NT2/D1 (cell line): ENCODE measurements at regions not wholly inside any gene's neighbourhood (a gene's known extent, or its start where the extent isn't known, plus 50 kb on each side); places are given as distances from the start of the nearest gene placed in this dataset.

ENCODE experiments used
- DNase-seq: peaks from one replicate; pipeline ENCODE4 v3.0.0-alpha.2; 2011; ENCODE audit warnings: low read depth, low spot score
- H3K27me3 ChIP-seq: 2 replicates; pipeline ENCODE4 v1.6.0; 2011; ENCODE audit warnings: mild to moderate bottlenecking; ENCODE audit not compliant: insufficient read length, insufficient read depth
- H3K36me3 ChIP-seq: 2 replicates; pipeline ENCODE4 v1.6.1; 2011; ENCODE audit warnings: mild to moderate bottlenecking, low read length, mixed read lengths; ENCODE audit not compliant: insufficient read depth, insufficient read length
- H3K4me1 ChIP-seq: 2 replicates; pipeline ENCODE4 v1.5.1; 2011; ENCODE audit not compliant: insufficient read depth, insufficient read length
- H3K4me3 ChIP-seq: 2 replicates; pipeline ENCODE4 v1.5.1; 2011; ENCODE audit warnings: low read depth; ENCODE audit not compliant: insufficient read length
- H3K9ac ChIP-seq: 2 replicates; pipeline ENCODE4 v1.6.0; 2011; ENCODE audit warnings: low read depth; ENCODE audit not compliant: insufficient read length
- H3K9me3 ChIP-seq: 2 replicates; pipeline ENCODE4 v1.5.1; 2011; ENCODE audit warnings: mild to moderate bottlenecking, low read length; ENCODE audit not compliant: insufficient read depth
- SUZ12 ChIP-seq: IDR thresholded peaks from 2 replicates; pipeline ENCODE4 v1.6.1; 2011; ENCODE audit not compliant: insufficient read length, insufficient read depth; ENCODE audit errors: extremely low read depth
- YY1 ChIP-seq: IDR thresholded peaks from 2 replicates; pipeline ENCODE4 v1.6.1; 2011; ENCODE audit not compliant: insufficient read length, insufficient read depth
- ZNF274 ChIP-seq: IDR thresholded peaks from 2 replicates; pipeline ENCODE4 v1.6.1; 2011; ENCODE audit warnings: mild to moderate bottlenecking, low read depth, low read length

- Histone ChIP-seq H3K36me3 (no peaks in the 10 kb centered on the region), H3K4me3 (no peak overlapping the region), H3K9ac (no peak overlapping the region), H3K4me1 (no peaks in the 10 kb centered on the region), H3K27me3 (no peaks in the 10 kb centered on the region), H3K9me3 (no peaks in the 10 kb centered on the region)
- TF ChIP-seq SUZ12: no peak
- no peak for TF ChIP-seq YY1
- TF ChIP-seq ZNF274: no peak
- DNase-seq: no peak
These were observed 289.3 kb downstream of the MEIS1 start for GRCh38 chr2:66724241-66724640.

DNA sequence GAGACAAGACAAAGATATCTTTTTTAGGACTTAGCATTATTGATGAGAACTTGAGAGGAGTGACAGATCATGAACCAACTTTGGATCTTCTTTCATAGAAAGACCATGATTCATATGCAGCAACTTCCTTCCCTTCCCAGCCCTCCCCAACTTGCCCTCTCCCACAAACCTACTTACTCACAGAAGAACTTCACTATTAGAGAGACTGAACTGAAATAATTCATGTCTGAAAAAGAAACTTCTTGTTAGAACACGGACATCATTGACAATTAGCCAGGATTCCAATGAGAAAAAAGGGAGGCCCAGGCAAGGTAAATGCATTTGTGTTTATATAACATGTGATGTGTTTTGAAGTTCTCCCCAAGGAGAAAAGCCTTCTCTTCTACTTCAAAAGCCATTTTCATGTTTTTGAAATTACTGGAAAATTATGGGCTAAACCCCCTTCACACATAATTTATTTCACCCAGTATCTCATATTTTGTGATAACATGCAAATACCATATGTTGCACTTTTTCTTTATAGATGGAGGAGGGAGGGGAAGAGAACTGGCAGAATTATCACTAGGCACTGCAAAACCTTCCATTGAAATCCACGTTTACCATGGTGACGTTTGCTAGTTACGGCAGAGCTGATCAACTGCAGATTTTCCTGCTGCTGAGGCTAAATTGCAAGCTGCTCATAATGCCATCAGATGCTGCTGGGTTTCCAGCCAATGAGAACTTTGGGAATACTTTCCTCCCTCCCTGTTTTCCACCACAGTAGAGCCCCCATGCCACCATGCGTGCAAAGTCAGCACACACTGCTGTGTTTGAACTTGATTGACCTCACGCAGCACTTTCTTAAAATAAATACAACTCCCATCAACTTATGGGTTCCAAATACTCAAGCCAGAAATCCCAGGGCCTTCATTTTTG is 294.7 kb downstream of the MEIS1 start:
- H3K36me3 ChIP-seq: no peaks in the 10 kb centered on the region
- H3K4me1 ChIP-seq: no peaks in the 10 kb centered on the region
- no peaks in the 10 kb centered on the region for H3K9me3 ChIP-seq
- no peak overlapping the region for H3K9ac ChIP-seq
- no peak overlapping the region for H3K4me3 ChIP-seq
- TF ChIP-seq YY1: no peak
- no peak for TF ChIP-seq SUZ12
- TF ChIP-seq ZNF274: no peak
- no peaks in the 10 kb centered on the region for H3K27me3 ChIP-seq
- DNase-seq: no peak

DNA sequence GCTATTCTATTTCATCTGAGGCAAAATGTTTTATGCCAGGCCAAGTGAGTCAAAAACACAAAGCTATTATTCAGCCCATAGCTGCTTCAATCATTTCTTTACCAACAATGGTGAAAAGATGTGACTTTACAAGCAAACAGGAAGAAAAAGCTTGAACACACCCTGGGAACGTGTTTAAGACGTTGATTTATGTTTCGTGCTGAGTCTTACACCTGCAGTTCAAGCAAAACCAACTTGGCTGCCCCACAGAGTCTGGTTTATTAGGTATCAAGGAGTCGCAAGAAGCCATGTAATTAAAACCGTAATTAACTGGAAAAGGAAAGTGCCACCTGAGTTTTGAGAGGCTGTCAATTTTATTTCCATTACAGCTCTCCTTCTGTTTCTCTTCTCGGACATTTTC is 295.5 kb downstream of the MEIS1 start:
- no peak for DNase-seq
- Histone ChIP-seq H3K9ac (no peak overlapping the region), H3K36me3 (no peaks in the 10 kb centered on the region), H3K4me3 (no peak overlapping the region), H3K9me3 (no peaks in the 10 kb centered on the region), H3K4me1 (no peaks in the 10 kb centered on the region), H3K27me3 (no peaks in the 10 kb centered on the region)
- TF ChIP-seq SUZ12: no peak

- TF ChIP-seq ZNF274 (no peak), YY1 (no peak), SUZ12 (no peak)
- Histone ChIP-seq H3K36me3 (no peaks in the 10 kb centered on the region), H3K4me3 (no peak overlapping the region), H3K9ac (no peak overlapping the region), H3K9me3 (no peaks in the 10 kb centered on the region), H3K27me3 (no peaks in the 10 kb centered on the region), H3K4me1 (no peaks in the 10 kb centered on the region)
- DNase-seq: no peak
These were observed 298.6 kb downstream of the MEIS1 start for GRCh38 chr2:66733364-66733999.

- Histone ChIP-seq H3K9ac (no peak overlapping the region), H3K27me3 (no peaks in the 10 kb centered on the region), H3K36me3 (no peaks in the 10 kb centered on the region), H3K4me3 (no peak overlapping the region), H3K9me3 (no peaks in the 10 kb centered on the region), H3K4me1 (no peaks in the 10 kb centered on the region)
- TF ChIP-seq YY1: no peak
- no peak for TF ChIP-seq SUZ12
- no peak for TF ChIP-seq ZNF274
- DNase-seq: no peak
These were observed 314.0 kb downstream of the MEIS1 start for GRCh38 chr2:66748939-66749338.

GRCh38 chr2:66749566-66749965 is 314.6 kb downstream of the MEIS1 start:
- DNase-seq: no peak
- H3K36me3 ChIP-seq: no peaks in the 10 kb centered on the region
- H3K4me1 ChIP-seq: no peaks in the 10 kb centered on the region
- TF ChIP-seq YY1 (no peak), SUZ12 (no peak), ZNF274 (no peak)
- H3K27me3 ChIP-seq: no peaks in the 10 kb centered on the region
- H3K9me3 ChIP-seq: no peaks in the 10 kb centered on the region
- no peak overlapping the region for H3K9ac ChIP-seq
- H3K4me3 ChIP-seq: no peak overlapping the region

GRCh38 chr2:66753257-66753656 is 318.3 kb downstream of the MEIS1 start:
- no peak for DNase-seq
- TF ChIP-seq SUZ12: no peak
- TF ChIP-seq ZNF274: no peak
- TF ChIP-seq YY1: no peak
- H3K9me3 ChIP-seq: no peaks in the 10 kb centered on the region
- H3K4me3 ChIP-seq: no peak overlapping the region
- H3K9ac ChIP-seq: no peak overlapping the region
- no peaks in the 10 kb centered on the region for H3K27me3 ChIP-seq
- no peaks in the 10 kb centered on the region for H3K4me1 ChIP-seq
- H3K36me3 ChIP-seq: no peaks in the 10 kb centered on the region
